AG04449 (cell line): ENCODE measurements at regions not wholly inside any gene's neighbourhood (a gene's known extent, or its start where the extent isn't known, plus 50 kb on each side); places are given as distances from the start of the nearest gene placed in this dataset.

ENCODE experiments used
- CTCF ChIA-PET: fragments of 350-600 bp; formaldehyde crosslinking; extraction: SDS; loops from one replicate; lab custom pipeline; 2021; ENCODE audit warnings: antibody characterized with exemption; lab: Yijun Ruan, JAX
- POLR2A ChIA-PET: fragments of 400-600, 350-600 bp; formaldehyde crosslinking; extraction: SDS; loops from one replicate; lab custom pipeline; 2020; ENCODE audit warnings: antibody characterized with exemption, inconsistent platforms; lab: Yijun Ruan, JAX
- DNase-seq: peaks from one replicate; pipeline ENCODE4 v3.0.0-alpha.2; 2010; ENCODE audit warnings: low read depth, low spot score
- H3K4me3 ChIP-seq: 2 replicates; pipeline ENCODE4 v1.5.1; 2011; ENCODE audit warnings: low read depth, mild to moderate bottlenecking, control low read depth, low read length
- CTCF ChIP-seq: IDR thresholded peaks from one replicate; pipeline ENCODE4 v1.5.1; 2011; ENCODE audit warnings: mild to moderate bottlenecking, moderate library complexity, low read length, control low read depth, inconsistent platforms; ENCODE audit not compliant: insufficient read depth; ENCODE audit errors: missing control alignments

- no peak overlapping the region for H3K4me3 ChIP-seq
- ChIA-PET CTCF (no interaction called here), POLR2A (no interaction called here)
- DNase-seq: no peak
- no peak for TF ChIP-seq CTCF
Observed at GRCh38 chr6:135105299-135105698, 50.7 kb upstream of the HBS1L start.
